Caco-2 (cell line): ENCODE measurements at regions not wholly inside any gene's neighbourhood (a gene's known extent, or its start where the extent isn't known, plus 50 kb on each side); places are given as distances from the start of the nearest gene placed in this dataset.

Experiments used
- BruUV-seq: library from RNA; stranded (reverse); fragments of 400-500 nt; replicated peaks from 2 replicates; lab custom pipeline; 2021; lab: Mats Ljungman, UMichigan
- CTCF ChIA-PET: fragments of 300-600 bp; sonication (Branson Sonifier 250); formaldehyde crosslinking; loops from one replicate; lab custom pipeline; 2022; ENCODE audit warnings: antibody characterized with exemption; lab: Charles Lee
- POLR2A ChIA-PET: fragments of 300-600 bp; sonication (Branson Sonifier 250); formaldehyde crosslinking; loops from one replicate; lab custom pipeline; 2022; ENCODE audit warnings: antibody characterized with exemption; lab: Charles Lee
- DNase-seq, 2 experiments: peaks; one replicate each; pipeline versions ENCODE4 v3.0.0 to v3.0.0-alpha.2; 2020 to 2022
- H3K27me3 ChIP-seq: replicated peaks from 2 replicates; pipeline ENCODE4 v1.6.0; 2011; ENCODE audit warnings: low read length; ENCODE audit not compliant: control insufficient read depth, insufficient read depth
- H3K36me3 ChIP-seq: 2 replicates; pipeline ENCODE4 v1.5.1; 2011; ENCODE audit warnings: low read length; ENCODE audit not compliant: control insufficient read depth, insufficient read depth
- H3K4me1 ChIP-seq: fragments of 250-450 bp; sonication (Bioruptor Pico); 2 replicates; pipeline ENCODE4 v1.5.1; 2020; ENCODE audit warnings: mild to moderate bottlenecking
- H3K4me3 ChIP-seq: 2 replicates; pipeline ENCODE4 v1.5.1; 2011; ENCODE audit warnings: low read depth, mild to moderate bottlenecking, control low read depth, low read length
- H3K9me3 ChIP-seq: fragments of 250-450 bp; sonication (Bioruptor Pico); 2 replicates; pipeline ENCODE4 v1.5.1; 2020; ENCODE audit warnings: mild to moderate bottlenecking, moderate library complexity
- H3K27ac Mint-ChIP-seq: one replicate; pipeline ENCODE4 v1.8.0; 2022; ENCODE audit warnings: mixed read lengths; ENCODE audit not compliant: unreplicated experiment
- H3K27me3 Mint-ChIP-seq: one replicate; pipeline ENCODE4 v1.8.0; 2022; ENCODE audit warnings: mixed read lengths; ENCODE audit not compliant: insufficient read depth, unreplicated experiment
- H3K36me3 Mint-ChIP-seq: one replicate; pipeline ENCODE4 v1.8.0; 2022; ENCODE audit warnings: mild to moderate bottlenecking, mixed read lengths; ENCODE audit not compliant: insufficient read depth, unreplicated experiment
- H3K4me1 Mint-ChIP-seq: one replicate; pipeline ENCODE4 v1.8.0; 2022; ENCODE audit warnings: low read depth, mixed read lengths; ENCODE audit not compliant: unreplicated experiment
- H3K4me3 Mint-ChIP-seq: one replicate; pipeline ENCODE4 v1.8.0; 2022; ENCODE audit warnings: mild to moderate bottlenecking, moderate library complexity, mixed read lengths; ENCODE audit not compliant: unreplicated experiment
- H3K9me3 Mint-ChIP-seq: one replicate; pipeline ENCODE4 v1.8.0; 2022; ENCODE audit warnings: mixed read lengths; ENCODE audit not compliant: unreplicated experiment
- intact Hi-C: fragments of 100-400 bp; cut with micrococcal nuclease; formaldehyde crosslinking; loops from one replicate; pipeline ENCODE4 v1.10.0; 2022; ENCODE audit not compliant: unreplicated experiment
- TF ChIP-seq, protein P1 (sequence below), 2 experiments: fragments of 200-600 bp in 1 of 2; IDR thresholded peaks; 1 replicate in 1 of 2; 2 replicates in 1 of 2; pipeline versions ENCODE4 v1.5.1 to v1.8.0; 2011 to 2022; ENCODE audit warnings: antibody characterized with exemption in 1 of 2, control low read depth in 1 of 2, inconsistent platforms in 1 of 2, low read depth in 1 of 2, low read length in 1 of 2, mild to moderate bottlenecking in 1 of 2, moderate library complexity in 1 of 2; ENCODE audit not compliant: insufficient read depth in 1 of 2, severe bottlenecking in 1 of 2, unreplicated experiment in 1 of 2

DNA sequence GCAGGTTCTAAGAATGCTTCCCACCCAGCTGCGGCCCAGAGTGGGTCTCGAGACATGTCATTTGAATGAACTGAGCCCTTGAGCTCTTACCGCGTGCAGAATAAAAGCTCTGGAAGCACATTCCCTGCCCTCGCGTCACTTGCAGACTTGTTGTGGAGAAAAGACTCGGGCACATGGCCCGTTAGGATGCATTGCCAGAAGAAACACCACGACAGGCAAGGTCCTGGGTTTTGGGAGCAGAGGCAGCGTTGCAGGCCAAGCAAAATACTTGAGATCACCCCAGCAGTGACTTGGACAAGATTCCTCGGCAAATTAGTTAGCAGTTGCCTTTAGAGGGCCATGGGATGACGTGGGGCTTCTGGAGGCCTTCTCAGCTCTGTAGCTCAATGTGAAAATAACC, 170.8 kb upstream of the MSX2 start:
- CTCF ChIA-PET, result no interaction called here
- no peaks in the 10 kb centered on the region for H3K27me3 Mint-ChIP-seq
- no peak overlapping the region for H3K27ac Mint-ChIP-seq

DNA sequence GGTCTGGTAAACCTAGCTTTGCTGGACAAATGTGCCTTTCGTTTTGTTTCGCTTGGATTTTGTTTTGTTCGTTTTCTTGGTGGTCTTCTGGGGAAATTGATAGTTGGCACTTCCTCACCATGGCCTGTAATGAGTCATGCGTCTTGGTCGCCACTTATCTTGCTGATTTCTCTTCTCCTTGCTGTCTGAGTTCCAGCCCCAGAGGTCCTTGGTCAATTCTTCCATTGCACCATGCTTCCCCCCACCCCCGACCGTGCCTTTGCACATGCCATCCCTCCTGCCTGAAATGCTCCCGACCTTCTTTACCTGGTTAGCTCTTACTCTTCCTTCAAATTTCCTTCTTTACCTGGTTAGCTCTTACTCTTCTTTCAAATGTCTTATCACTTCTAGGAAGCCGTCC, 168.7 kb upstream of the MSX2 start:
- Histone ChIP-seq H3K36me3 (no peaks in the 10 kb centered on the region), H3K4me1 (peaks cover 20% of the 10 kb centered on the region), H3K4me3 (no peak overlapping the region), H3K9me3 (no peaks in the 10 kb centered on the region), H3K27me3 (no peaks in the 10 kb centered on the region)
- intact Hi-C loops, result loop anchor here (5.0 kb wide), 1 partner anchor 33 kb away; no protein-coding TSS in a partner anchor
- CTCF ChIA-PET, result no interaction called here
- no TSS peak for BruUV-seq
- no peak for DNase-seq
- H3K36me3 Mint-ChIP-seq, result no peaks in the 10 kb centered on the region
- TF ChIP-seq, protein P1, sequence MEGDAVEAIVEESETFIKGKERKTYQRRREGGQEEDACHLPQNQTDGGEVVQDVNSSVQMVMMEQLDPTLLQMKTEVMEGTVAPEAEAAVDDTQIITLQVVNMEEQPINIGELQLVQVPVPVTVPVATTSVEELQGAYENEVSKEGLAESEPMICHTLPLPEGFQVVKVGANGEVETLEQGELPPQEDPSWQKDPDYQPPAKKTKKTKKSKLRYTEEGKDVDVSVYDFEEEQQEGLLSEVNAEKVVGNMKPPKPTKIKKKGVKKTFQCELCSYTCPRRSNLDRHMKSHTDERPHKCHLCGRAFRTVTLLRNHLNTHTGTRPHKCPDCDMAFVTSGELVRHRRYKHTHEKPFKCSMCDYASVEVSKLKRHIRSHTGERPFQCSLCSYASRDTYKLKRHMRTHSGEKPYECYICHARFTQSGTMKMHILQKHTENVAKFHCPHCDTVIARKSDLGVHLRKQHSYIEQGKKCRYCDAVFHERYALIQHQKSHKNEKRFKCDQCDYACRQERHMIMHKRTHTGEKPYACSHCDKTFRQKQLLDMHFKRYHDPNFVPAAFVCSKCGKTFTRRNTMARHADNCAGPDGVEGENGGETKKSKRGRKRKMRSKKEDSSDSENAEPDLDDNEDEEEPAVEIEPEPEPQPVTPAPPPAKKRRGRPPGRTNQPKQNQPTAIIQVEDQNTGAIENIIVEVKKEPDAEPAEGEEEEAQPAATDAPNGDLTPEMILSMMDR (IDR thresholded peaks at IDR 0.05; ENCODE audit: insufficient read depth in 1 of 2, low read depth in 1 of 2, low read length in 1 of 2, severe bottlenecking in 1 of 2, unreplicated experiment in 1 of 2), result no peak
- H3K9me3 Mint-ChIP-seq, result peaks cover 12% of the 10 kb centered on the region
- H3K27me3 Mint-ChIP-seq, result no peaks in the 10 kb centered on the region
- peaks cover 6% of the 10 kb centered on the region for H3K4me1 Mint-ChIP-seq
- no peak overlapping the region for H3K27ac Mint-ChIP-seq
- H3K4me3 Mint-ChIP-seq, result no peak overlapping the region
- POLR2A ChIA-PET, result no interaction called here

More for the DNA sequence above, 170.8 kb upstream of the MSX2 start:
- no peaks in the 10 kb centered on the region for H3K36me3 ChIP-seq
- BruUV-seq, result no TSS peak
- H3K4me1 Mint-ChIP-seq, result peaks cover 6% of the 10 kb centered on the region
- no peak for DNase-seq
- H3K4me3 Mint-ChIP-seq, result no peak overlapping the region
- H3K4me1 ChIP-seq, result peaks cover 7% of the 10 kb centered on the region
- TF ChIP-seq, protein P1 (IDR thresholded peaks at IDR 0.05; ENCODE audit: insufficient read depth in 1 of 2, low read depth in 1 of 2, low read length in 1 of 2, severe bottlenecking in 1 of 2, unreplicated experiment in 1 of 2), result no peak
- intact Hi-C loops, result no loop called here
- POLR2A ChIA-PET, result no interaction called here
- H3K27me3 ChIP-seq, result no peaks in the 10 kb centered on the region
- H3K9me3 ChIP-seq, result no peaks in the 10 kb centered on the region
- peaks cover 12% of the 10 kb centered on the region for H3K9me3 Mint-ChIP-seq
- no peaks in the 10 kb centered on the region for H3K36me3 Mint-ChIP-seq
- H3K4me3 ChIP-seq, result no peak overlapping the region

DNA sequence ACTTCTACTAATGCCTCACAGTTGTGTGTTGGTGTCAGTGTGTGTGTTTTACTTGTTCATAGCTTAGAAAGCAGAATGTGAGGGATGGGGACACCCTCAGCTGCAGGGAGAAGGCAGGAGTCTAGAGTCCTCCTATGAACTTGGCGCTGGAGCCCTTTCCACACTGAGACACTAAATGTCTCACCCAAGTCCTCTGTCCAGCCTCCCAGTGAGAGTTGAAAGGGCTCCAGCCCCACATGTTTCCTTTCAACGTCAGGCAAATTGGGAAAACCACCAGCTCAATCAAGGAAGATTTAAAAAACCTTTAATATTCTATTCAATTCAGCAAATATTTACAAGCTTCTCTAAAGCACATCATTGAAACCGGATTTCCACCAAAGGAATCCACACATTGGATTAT, 167.6 kb upstream of the MSX2 start:
- no peaks in the 10 kb centered on the region for H3K27me3 ChIP-seq
- H3K9me3 Mint-ChIP-seq, result peaks cover 12% of the 10 kb centered on the region
- no peak for DNase-seq
- peaks cover 20% of the 10 kb centered on the region for H3K4me1 ChIP-seq
- H3K4me3 ChIP-seq, result no peak overlapping the region
- no TSS peak for BruUV-seq
- CTCF ChIA-PET, result interaction anchor here (2.0 kb wide), 1 partner anchor 137 kb away, joined by 7 read pairs; no protein-coding TSS in a partner anchor
- H3K27ac Mint-ChIP-seq, result no peak overlapping the region
- H3K27me3 Mint-ChIP-seq, result no peaks in the 10 kb centered on the region
- no peaks in the 10 kb centered on the region for H3K36me3 ChIP-seq
- no peaks in the 10 kb centered on the region for H3K36me3 Mint-ChIP-seq
- POLR2A ChIA-PET, result interaction anchor here (0.6 kb wide), 1 partner anchor 99 kb away, joined by 6 read pairs; no protein-coding TSS in a partner anchor
- intact Hi-C loops, result loop anchor here (5.0 kb wide), 1 partner anchor 34 kb away; no protein-coding TSS in a partner anchor
- TF ChIP-seq, protein P1 (IDR thresholded peaks at IDR 0.05; ENCODE audit: insufficient read depth in 1 of 2, low read depth in 1 of 2, low read length in 1 of 2, severe bottlenecking in 1 of 2, unreplicated experiment in 1 of 2), result no peak
- no peaks in the 10 kb centered on the region for H3K9me3 ChIP-seq
- peaks cover 13% of the 10 kb centered on the region for H3K4me1 Mint-ChIP-seq
- no peak overlapping the region for H3K4me3 Mint-ChIP-seq
